ENCODE measurements at regions not wholly inside any gene's neighbourhood (a gene's known extent, or its start where the extent isn't known, plus 50 kb on each side); places are given as distances from the start of the nearest gene placed in this dataset.

GRCh38 chr14:30443368-30444007 is 115.5 kb upstream of the G2E3 start:
- no peak for TF ChIP-seq CTCF (IDR thresholded peaks at IDR 0.05)
- TF ChIP-seq POLR2A (IDR thresholded peaks at IDR 0.05) = no peak

Measured in lower leg skin (tissue), 3 donors.